ENCODE measurements at regions not wholly inside any gene's neighbourhood (a gene's known extent, or its start where the extent isn't known, plus 50 kb on each side); places are given as distances from the start of the nearest gene placed in this dataset.

DNA sequence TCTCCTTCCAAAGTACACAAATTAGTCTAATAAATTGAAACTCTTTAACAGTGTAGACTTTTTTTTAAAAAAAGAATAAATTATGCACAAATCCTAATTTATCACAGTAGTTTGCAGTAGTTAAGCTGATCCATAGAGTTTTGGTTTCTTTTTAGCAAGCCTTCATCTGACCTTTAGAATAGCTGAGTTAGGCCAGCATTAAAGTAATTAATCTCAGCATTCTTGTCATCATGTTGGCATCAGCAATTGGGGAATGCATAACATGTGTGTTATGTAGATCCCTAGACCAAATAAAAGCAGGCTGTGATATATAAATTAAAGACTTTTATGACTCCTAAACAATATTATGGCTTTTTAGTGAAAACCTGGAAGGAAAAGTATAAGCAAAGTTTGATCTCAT lies 426.5 kb upstream of the PABPC4L start:
- Histone ChIP-seq H4K20me1 (replicated peaks; ENCODE audit: control insufficient read depth, extremely low read depth, insufficient read depth, low read length) (no peaks in the 10 kb centered on the region), H3K4me3 (replicated peaks in 1 of 3; ENCODE audit: insufficient read depth in 1 of 3, low read depth in 1 of 3, low read length in 3 of 3) (no peak overlapping the region), H3K27me3 (ENCODE audit: control insufficient read depth in 2 of 2, insufficient read depth in 2 of 2, low read length in 2 of 2) (no peaks in the 10 kb centered on the region), H3K9me1 (replicated peaks; ENCODE audit: control insufficient read depth, extremely low read depth, insufficient read depth, low read length) (no peaks in the 10 kb centered on the region), H3K4me2 (ENCODE audit: insufficient read depth, low read length) (no peak overlapping the region), H3K4me1 (ENCODE audit: control insufficient read depth, extremely low read depth, insufficient read depth, low read length) (peaks cover 13% of the 10 kb centered on the region), H3K36me3 (ENCODE audit: control insufficient read depth in 2 of 2, extremely low read depth in 1 of 2, insufficient read depth in 2 of 2, low read length in 2 of 2) (no peaks in the 10 kb centered on the region), H2AFZ (ENCODE audit: low read depth, low read length) (no peak overlapping the region), H3K79me2 (ENCODE audit: control insufficient read depth, insufficient read depth, low read length) (no peaks in the 10 kb centered on the region), H3K9me3 (replicated peaks; ENCODE audit: control insufficient read depth, insufficient read depth, low read length) (no peaks in the 10 kb centered on the region), H3K27ac (ENCODE audit: insufficient read depth, low read depth, low read length) (no peak overlapping the region), H3K9ac (replicated peaks; ENCODE audit: extremely low read depth, insufficient read depth, low read length) (no peak overlapping the region)
- intact Hi-C loops (cut with micrococcal nuclease) (loop anchor here (10.0 kb wide), 2 partner anchors 153 to 1473 kb away; no protein-coding TSS in a partner anchor), dilution Hi-C loops (cut with MboI; ENCODE audit: extremely low pct_ligation_motif_present, low sequenced_read_pairs) (no loop called here)
- POLR2A ChIA-PET = no interaction called here
- DNase-seq (ENCODE audit: low read depth, low spot score) (no peak), FAIRE-seq (no peak)
- no TSS peak for BruUV-seq (replicated peaks)
- TF ChIP-seq MYC (IDR thresholded peaks at IDR 0.05; ENCODE audit: low read depth, low read length) = no peak
- TF ChIP-seq, protein P1, sequence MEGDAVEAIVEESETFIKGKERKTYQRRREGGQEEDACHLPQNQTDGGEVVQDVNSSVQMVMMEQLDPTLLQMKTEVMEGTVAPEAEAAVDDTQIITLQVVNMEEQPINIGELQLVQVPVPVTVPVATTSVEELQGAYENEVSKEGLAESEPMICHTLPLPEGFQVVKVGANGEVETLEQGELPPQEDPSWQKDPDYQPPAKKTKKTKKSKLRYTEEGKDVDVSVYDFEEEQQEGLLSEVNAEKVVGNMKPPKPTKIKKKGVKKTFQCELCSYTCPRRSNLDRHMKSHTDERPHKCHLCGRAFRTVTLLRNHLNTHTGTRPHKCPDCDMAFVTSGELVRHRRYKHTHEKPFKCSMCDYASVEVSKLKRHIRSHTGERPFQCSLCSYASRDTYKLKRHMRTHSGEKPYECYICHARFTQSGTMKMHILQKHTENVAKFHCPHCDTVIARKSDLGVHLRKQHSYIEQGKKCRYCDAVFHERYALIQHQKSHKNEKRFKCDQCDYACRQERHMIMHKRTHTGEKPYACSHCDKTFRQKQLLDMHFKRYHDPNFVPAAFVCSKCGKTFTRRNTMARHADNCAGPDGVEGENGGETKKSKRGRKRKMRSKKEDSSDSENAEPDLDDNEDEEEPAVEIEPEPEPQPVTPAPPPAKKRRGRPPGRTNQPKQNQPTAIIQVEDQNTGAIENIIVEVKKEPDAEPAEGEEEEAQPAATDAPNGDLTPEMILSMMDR (IDR thresholded peaks at IDR 0.05; ENCODE audit: extremely low read depth in 1 of 2, insufficient read depth in 1 of 2, low read depth in 1 of 2, low read length in 2 of 2) = no peak
- TF ChIP-seq POLR2A (IDR thresholded peaks at IDR 0.05; ENCODE audit: low read depth, low read length) = no peak
- no peak for TF ChIP-seq JUN (IDR thresholded peaks at IDR 0.05; ENCODE audit: borderline replicate concordance, insufficient read depth, insufficient read length, low read depth)
- no peak for TF ChIP-seq GATA2 (IDR thresholded peaks at IDR 0.05; ENCODE audit: insufficient read depth, insufficient read length, low read depth, low read length)
- TF ChIP-seq FOS (IDR thresholded peaks at IDR 0.05; ENCODE audit: borderline replicate concordance, insufficient read depth, low read length) = no peak
- no peak for TF ChIP-seq EZH2 (IDR thresholded peaks at IDR 0.05; ENCODE audit: borderline replicate concordance, low read depth, low read length, severe bottlenecking)
- CTCF ChIA-PET = interaction anchor here (1.1 to 1.2 kb wide), 2 partner anchors 9 to 22 kb away, joined by 3 to 4 read pairs; no protein-coding TSS in a partner anchor
